A673 (cell line): ENCODE measurements at regions not wholly inside any gene's neighbourhood (a gene's known extent, or its start where the extent isn't known, plus 50 kb on each side); places are given as distances from the start of the nearest gene placed in this dataset.
A peak's percentile ranks its signal among the peaks of the same experiment; 100 is the strongest.

Experiments
- BruUV-seq: library from RNA; stranded (reverse); fragments of 400-500 nt; replicated peaks from 2 replicates; lab custom pipeline; 2021; lab: Mats Ljungman, UMichigan
- CTCF ChIA-PET: fragments of 300-600 bp; sonication (Branson Sonifier 250); formaldehyde crosslinking; loops from one replicate; lab custom pipeline; 2022; ENCODE audit warnings: antibody characterized with exemption; lab: Charles Lee
- POLR2A ChIA-PET: fragments of 300-600 bp; sonication (Branson Sonifier 250); formaldehyde crosslinking; loops from one replicate; lab custom pipeline; 2022; ENCODE audit warnings: antibody characterized with exemption; ENCODE audit not compliant: low non-redundant PET; lab: Charles Lee
- DNase-seq: peaks from one replicate; pipeline ENCODE4 v3.0.0-alpha.2; 2015; ENCODE audit warnings: low spot score
- H3K27ac ChIP-seq: fragments of 200-600 bp; sonication (generic); 2 replicates; pipeline ENCODE4 v1.5.1; 2016; ENCODE audit warnings: mixed run types, low read depth, mild to moderate bottlenecking, mixed read lengths, antibody characterized with exemption, low read length; ENCODE audit not compliant: poor library complexity, severe bottlenecking
- H3K27me3 ChIP-seq: fragments of 200-600 bp; sonication (generic); replicated peaks from 2 replicates; pipeline ENCODE4 v1.6.1; 2017; ENCODE audit warnings: mixed run types, low read depth, mild to moderate bottlenecking, mixed read lengths, antibody characterized with exemption, low read length; ENCODE audit not compliant: insufficient read depth, poor library complexity
- H3K36me3 ChIP-seq: fragments of 200-600 bp; sonication (generic); 2 replicates; pipeline ENCODE4 v1.6.1; 2016; ENCODE audit warnings: mixed run types, mild to moderate bottlenecking, mixed read lengths, antibody characterized with exemption, low read length; ENCODE audit not compliant: insufficient read depth, poor library complexity, severe bottlenecking
- H3K4me1 ChIP-seq: fragments of 200-600 bp; sonication (generic); 2 replicates; pipeline ENCODE4 v1.6.1; 2017; ENCODE audit warnings: mixed run types, mild to moderate bottlenecking, mixed read lengths, antibody characterized with exemption, low read length; ENCODE audit not compliant: insufficient read depth, poor library complexity, severe bottlenecking
- H3K4me3 ChIP-seq: fragments of 200-600 bp; sonication (generic); 2 replicates; pipeline ENCODE4 v1.5.1; 2016; ENCODE audit warnings: low read depth, mixed run types, mild to moderate bottlenecking, mixed read lengths, low read length; ENCODE audit not compliant: poor library complexity, severe bottlenecking
- H3K9me3 ChIP-seq: fragments of 200-600 bp; sonication (generic); 2 replicates; pipeline ENCODE4 v1.6.1; 2016; ENCODE audit warnings: mixed run types, low read depth, mild to moderate bottlenecking, mixed read lengths, antibody characterized with exemption, low read length; ENCODE audit not compliant: poor library complexity, severe bottlenecking
- CTCF ChIP-seq: fragments of 300-800, 200-600 bp; sonication (generic); conservative IDR thresholded peaks from 2 replicates; pipeline ENCODE4 v1.5.1; 2017; ENCODE audit warnings: low read depth, mild to moderate bottlenecking, antibody characterized with exemption, low read length, moderate library complexity, mixed read lengths
- EZH2 ChIP-seq: fragments of 200-600 bp; sonication (generic); IDR thresholded peaks from 2 replicates; pipeline ENCODE4 v1.6.1; 2017; ENCODE audit warnings: borderline replicate concordance, low read depth, mild to moderate bottlenecking, mixed read lengths, antibody characterized with exemption, low read length; ENCODE audit not compliant: poor library complexity, severe bottlenecking
- intact Hi-C: fragments of 100-400 bp; cut with micrococcal nuclease; formaldehyde crosslinking; loops from one replicate; pipeline ENCODE4 v1.10.0; 2022; ENCODE audit not compliant: unreplicated experiment

GRCh38 chr1:184210031-184210430 lies 158.5 kb downstream of the TSEN15 start:
- intact Hi-C loops = loop anchor here (10.0 kb wide), 1 partner anchor 355 kb away; no protein-coding TSS in a partner anchor
- Histone ChIP-seq H3K36me3 (no peaks in the 10 kb centered on the region), H3K9me3 (no peaks in the 10 kb centered on the region), H3K4me1 (no peaks in the 10 kb centered on the region), H3K27ac (no peak overlapping the region), H3K4me3 (no peak overlapping the region), H3K27me3 (no peaks in the 10 kb centered on the region)
- ChIA-PET CTCF (interaction anchor here (0.6 kb wide), 1 partner anchor 494 kb away, joined by 5 read pairs; no protein-coding TSS in a partner anchor), POLR2A (no interaction called here)
- DNase-seq = no peak
- no peak for TF ChIP-seq CTCF
- TF ChIP-seq EZH2 = no peak
- no TSS peak for BruUV-seq

GRCh38 chr1:184210862-184211261 lies 159.3 kb downstream of the TSEN15 start:
- no peaks in the 10 kb centered on the region for H3K27me3 ChIP-seq
- no peaks in the 10 kb centered on the region for H3K36me3 ChIP-seq
- ChIA-PET CTCF (no interaction called here), POLR2A (no interaction called here)
- H3K27ac ChIP-seq = no peak overlapping the region
- no TSS peak for BruUV-seq
- intact Hi-C loops = loop anchor here (10.0 kb wide), 1 partner anchor 354 kb away; no protein-coding TSS in a partner anchor
- no peaks in the 10 kb centered on the region for H3K9me3 ChIP-seq
- DNase-seq = no peak
- no peak overlapping the region for H3K4me3 ChIP-seq
- TF ChIP-seq CTCF = peak; percentile 19; the same call in 1 of the 2 replicates
- no peak for TF ChIP-seq EZH2
- H3K4me1 ChIP-seq = no peaks in the 10 kb centered on the region

GRCh38 chr1:184212649-184213314 lies 161.3 kb downstream of the TSEN15 start:
- H3K27me3 ChIP-seq = no peaks in the 10 kb centered on the region
- no TSS peak for BruUV-seq
- POLR2A ChIA-PET = interaction anchor here (0.6 kb wide), 1 partner anchor 174 kb away, joined by 9 read pairs; the partner anchor contains the start of gene C1orf21
- TF ChIP-seq CTCF = no peak
- no peak for TF ChIP-seq EZH2
- intact Hi-C loops = loop anchor here (10.0 kb wide), 1 partner anchor 352 kb away; no protein-coding TSS in a partner anchor
- CTCF ChIA-PET = no interaction called here
- H3K4me1 ChIP-seq = no peaks in the 10 kb centered on the region
- H3K9me3 ChIP-seq = no peaks in the 10 kb centered on the region
- H3K4me3 ChIP-seq = no peak overlapping the region
- peak; percentile 52 for DNase-seq
- H3K36me3 ChIP-seq = no peaks in the 10 kb centered on the region
- no peak overlapping the region for H3K27ac ChIP-seq
